T-helper 2 cell treated with Interferon-gamma antibody and Interleukin-4, amounts not matched to agents 5 μg/mL and 100 μg/mL, for 36 hours (primary cell): ENCODE measurements at regions not wholly inside any gene's neighbourhood (a gene's known extent, or its start where the extent isn't known, plus 50 kb on each side); places are given as distances from the start of the nearest gene placed in this dataset.

Experiments used
- DNase-seq: peaks from one replicate; pipeline ENCODE4 v3.0.0; 2021; ENCODE audit warnings: low spot score
- H3K27ac Mint-ChIP-seq: one replicate; pipeline ENCODE4 v1.8.0; 2021; ENCODE audit warnings: mild to moderate bottlenecking, mixed read lengths
- H3K27me3 Mint-ChIP-seq: one replicate; pipeline ENCODE4 v1.8.0; 2021; ENCODE audit warnings: low read depth, mixed read lengths
- H3K36me3 Mint-ChIP-seq: one replicate; pipeline ENCODE4 v1.8.0; 2021; ENCODE audit warnings: low read depth, mixed read lengths
- H3K4me1 Mint-ChIP-seq: one replicate; pipeline ENCODE4 v1.8.0; 2021; ENCODE audit warnings: low read depth, mixed read lengths
- H3K4me3 Mint-ChIP-seq: one replicate; pipeline ENCODE4 v1.8.0; 2022; ENCODE audit warnings: mild to moderate bottlenecking, moderate library complexity, mixed read lengths
- H3K9me3 Mint-ChIP-seq: one replicate; pipeline ENCODE4 v1.8.0; 2021; ENCODE audit warnings: mixed read lengths

DNA sequence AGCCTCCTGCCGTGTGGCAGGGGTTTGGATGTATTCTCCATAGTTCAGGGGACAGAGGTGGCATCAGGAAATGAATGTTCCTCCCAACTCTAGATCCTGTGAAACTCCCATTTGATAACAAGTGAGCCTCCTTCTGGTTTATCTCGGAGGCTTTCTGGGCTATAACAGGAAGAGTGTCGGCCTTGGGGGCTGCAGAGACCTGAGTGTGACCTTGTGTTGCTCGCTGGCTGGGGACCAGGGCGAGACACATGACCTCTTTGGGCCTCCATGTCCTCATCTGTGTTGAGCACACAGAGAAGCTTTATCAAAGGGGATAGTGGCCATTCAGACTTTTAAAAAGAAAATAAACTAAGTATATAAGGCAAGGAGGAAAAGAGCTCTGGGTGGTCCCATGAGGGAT is 78.0 kb upstream of the SMNDC1 start:
- no peak overlapping the region for H3K27ac Mint-ChIP-seq
- no peak for DNase-seq
- peaks cover 7% of the 10 kb centered on the region for H3K4me1 Mint-ChIP-seq
- no peaks in the 10 kb centered on the region for H3K27me3 Mint-ChIP-seq
- no peaks in the 10 kb centered on the region for H3K36me3 Mint-ChIP-seq
- H3K4me3 Mint-ChIP-seq: no peak overlapping the region
- H3K9me3 Mint-ChIP-seq: no peaks in the 10 kb centered on the region

DNA sequence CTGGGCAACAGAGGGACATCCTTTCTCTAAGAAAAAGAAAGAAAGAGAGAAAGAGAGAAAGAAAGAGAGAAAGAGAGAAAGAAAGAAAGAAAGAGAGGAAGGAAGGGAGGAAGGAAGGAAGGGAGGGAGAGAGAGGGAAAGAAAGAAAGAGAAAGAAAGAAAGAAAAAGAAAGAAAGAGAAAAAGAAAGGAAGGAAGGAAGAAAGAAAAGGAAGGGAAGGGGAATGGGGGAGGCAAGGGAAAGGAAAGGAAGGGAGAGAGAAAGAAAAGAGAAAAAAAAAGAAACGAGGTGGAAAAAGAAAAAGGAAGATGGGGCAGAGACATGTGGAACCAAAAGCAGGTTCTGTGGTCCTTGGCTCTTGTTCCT is 82.9 kb upstream of the SMNDC1 start:
- Mint-ChIP-seq H3K4me1 (peaks cover 14% of the 10 kb centered on the region), H3K9me3 (no peaks in the 10 kb centered on the region), H3K27me3 (no peaks in the 10 kb centered on the region), H3K27ac (peak overlapping the region; percentile 7), H3K4me3 (peak overlapping the region; percentile 31), H3K36me3 (no peaks in the 10 kb centered on the region)
- no peak for DNase-seq

DNA sequence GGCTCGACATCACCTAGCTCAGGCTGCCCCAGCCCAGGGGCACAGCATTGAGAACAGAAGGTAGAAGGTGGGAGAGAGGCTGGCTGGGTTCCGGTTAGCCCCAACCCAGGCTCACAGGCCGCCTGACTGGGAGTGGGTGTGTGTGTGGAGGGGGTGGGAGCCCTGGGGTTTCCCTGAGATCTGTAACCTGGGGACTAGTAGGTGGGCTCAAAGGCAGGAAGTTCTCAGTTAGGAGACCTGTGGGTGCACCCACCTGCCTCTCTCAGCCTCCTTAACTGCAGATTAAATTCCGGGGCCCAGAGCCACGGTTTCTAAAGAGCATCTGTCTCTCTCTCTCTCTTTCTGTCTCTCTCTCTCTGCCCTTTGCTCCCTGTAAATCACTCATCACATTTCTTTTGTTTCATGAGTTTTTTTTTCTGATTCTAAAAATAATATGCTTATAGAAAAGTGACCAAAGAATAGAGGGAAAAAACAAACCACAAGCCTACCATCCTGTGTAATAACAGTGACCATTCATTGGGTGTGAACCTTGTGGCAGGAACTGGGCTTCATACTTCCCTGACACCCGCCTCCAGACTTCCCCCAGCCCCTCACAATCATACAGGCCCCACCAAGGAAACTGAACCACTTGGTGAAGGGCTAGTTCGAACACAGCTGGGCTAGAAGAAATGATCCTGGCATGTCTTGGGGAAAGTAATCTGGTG is 83.4 kb upstream of the SMNDC1 start:
- Mint-ChIP-seq H3K36me3 (no peaks in the 10 kb centered on the region), H3K27ac (peak overlapping the region; percentile 52), H3K27me3 (no peaks in the 10 kb centered on the region), H3K4me1 (peaks cover 14% of the 10 kb centered on the region), H3K4me3 (peak overlapping the region; percentile 31), H3K9me3 (no peaks in the 10 kb centered on the region)
- DNase-seq: peak; percentile 56

DNA sequence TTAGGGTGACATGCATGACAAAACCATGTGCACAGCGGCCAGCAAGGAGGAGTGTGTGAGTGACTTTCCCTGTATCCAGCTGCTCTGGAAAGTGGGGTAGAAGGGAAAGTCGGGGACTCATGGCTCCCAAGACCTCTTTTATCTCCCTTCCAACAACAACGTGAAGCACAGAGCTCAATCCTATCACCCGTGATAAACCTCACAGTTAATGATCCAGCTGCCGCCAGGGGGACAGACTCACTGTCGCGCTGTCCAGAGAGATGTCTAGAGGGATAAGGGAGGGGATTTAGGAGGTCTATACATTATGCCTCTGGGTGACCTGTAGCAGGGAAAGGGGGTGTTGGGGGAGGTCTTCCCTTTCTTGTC is 84.0 kb upstream of the SMNDC1 start:
- DNase-seq: no peak
- Mint-ChIP-seq H3K4me3 (no peak overlapping the region), H3K27me3 (no peaks in the 10 kb centered on the region)

DNA sequence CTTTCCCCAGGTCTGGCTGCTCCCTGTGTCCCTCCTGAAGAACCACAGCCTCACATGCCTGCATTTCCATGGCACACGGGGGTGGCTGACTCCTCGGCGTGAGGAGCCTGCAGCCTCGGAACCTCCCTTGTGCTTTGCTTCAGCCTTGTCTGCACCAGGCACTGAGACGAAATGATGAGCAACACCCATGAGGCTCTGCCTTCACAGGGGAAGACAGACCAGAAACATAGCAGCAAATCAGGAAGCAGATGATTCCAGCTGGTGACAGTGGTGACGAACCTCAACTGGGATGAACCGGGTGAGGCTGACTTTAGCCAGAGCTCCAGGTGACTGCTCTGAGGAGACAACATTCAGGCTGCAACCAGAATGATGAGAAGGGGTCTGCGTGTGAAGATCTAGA is 84.5 kb upstream of the SMNDC1 start:
- H3K4me1 Mint-ChIP-seq: peaks cover 17% of the 10 kb centered on the region
- no peak for DNase-seq
- H3K9me3 Mint-ChIP-seq: no peaks in the 10 kb centered on the region
- H3K4me3 Mint-ChIP-seq: no peak overlapping the region
- H3K36me3 Mint-ChIP-seq: no peaks in the 10 kb centered on the region
- no peaks in the 10 kb centered on the region for H3K27me3 Mint-ChIP-seq
- no peak overlapping the region for H3K27ac Mint-ChIP-seq

More for the DNA sequence above, 84.0 kb upstream of the SMNDC1 start:
- H3K9me3 Mint-ChIP-seq: no peaks in the 10 kb centered on the region
- peaks cover 16% of the 10 kb centered on the region for H3K4me1 Mint-ChIP-seq
- no peak overlapping the region for H3K27ac Mint-ChIP-seq
- no peaks in the 10 kb centered on the region for H3K36me3 Mint-ChIP-seq

DNA sequence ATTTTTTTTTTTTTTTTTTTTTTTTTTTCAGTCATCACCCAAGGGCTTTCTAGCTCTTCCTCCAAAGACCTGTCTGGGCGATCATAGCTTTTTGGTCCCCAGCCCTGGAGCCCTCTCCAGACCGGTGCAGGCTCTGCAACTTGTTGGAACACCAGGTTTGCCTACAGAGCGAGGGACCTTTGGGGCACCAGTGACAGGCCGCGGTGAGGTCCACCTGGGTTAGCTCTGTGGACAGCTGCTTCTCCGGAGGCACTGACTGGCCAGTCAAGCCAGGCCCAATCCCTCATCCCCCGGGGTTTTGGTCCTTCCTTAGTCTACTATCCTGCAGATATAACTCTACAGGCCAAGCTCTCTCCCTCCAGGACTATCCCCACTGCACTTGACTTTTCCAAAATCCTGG is 86.8 kb upstream of the SMNDC1 start:
- Mint-ChIP-seq H3K9me3 (no peaks in the 10 kb centered on the region), H3K4me1 (peaks cover 28% of the 10 kb centered on the region), H3K27ac (no peak overlapping the region), H3K4me3 (no peak overlapping the region), H3K36me3 (peaks cover 2% of the 10 kb centered on the region), H3K27me3 (no peaks in the 10 kb centered on the region)
- no peak for DNase-seq

DNA sequence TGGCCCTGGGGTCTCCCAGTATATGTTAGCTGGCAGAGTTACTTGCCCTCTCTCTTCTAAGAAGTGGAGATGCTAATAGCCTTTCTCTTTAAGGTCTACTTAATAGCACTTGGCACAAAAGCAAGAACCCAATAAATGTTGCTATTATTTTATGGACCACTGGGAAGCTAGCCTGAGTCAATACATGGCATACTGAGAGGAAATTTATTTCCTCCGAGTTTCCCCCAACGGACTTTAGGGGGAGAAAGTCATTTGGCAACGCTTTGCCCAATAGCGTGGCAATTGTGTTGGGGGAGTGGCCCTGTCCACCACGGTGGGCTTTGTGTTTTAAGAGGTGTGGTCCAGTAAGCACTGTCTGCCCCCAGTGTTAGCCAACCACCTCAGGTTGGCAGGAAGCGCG is 87.4 kb upstream of the SMNDC1 start:
- H3K4me1 Mint-ChIP-seq: peaks cover 28% of the 10 kb centered on the region
- H3K4me3 Mint-ChIP-seq: no peak overlapping the region
- no peak overlapping the region for H3K27ac Mint-ChIP-seq
- H3K9me3 Mint-ChIP-seq: no peaks in the 10 kb centered on the region
- no peak for DNase-seq
- H3K27me3 Mint-ChIP-seq: no peaks in the 10 kb centered on the region
- H3K36me3 Mint-ChIP-seq: peaks cover 2% of the 10 kb centered on the region

DNA sequence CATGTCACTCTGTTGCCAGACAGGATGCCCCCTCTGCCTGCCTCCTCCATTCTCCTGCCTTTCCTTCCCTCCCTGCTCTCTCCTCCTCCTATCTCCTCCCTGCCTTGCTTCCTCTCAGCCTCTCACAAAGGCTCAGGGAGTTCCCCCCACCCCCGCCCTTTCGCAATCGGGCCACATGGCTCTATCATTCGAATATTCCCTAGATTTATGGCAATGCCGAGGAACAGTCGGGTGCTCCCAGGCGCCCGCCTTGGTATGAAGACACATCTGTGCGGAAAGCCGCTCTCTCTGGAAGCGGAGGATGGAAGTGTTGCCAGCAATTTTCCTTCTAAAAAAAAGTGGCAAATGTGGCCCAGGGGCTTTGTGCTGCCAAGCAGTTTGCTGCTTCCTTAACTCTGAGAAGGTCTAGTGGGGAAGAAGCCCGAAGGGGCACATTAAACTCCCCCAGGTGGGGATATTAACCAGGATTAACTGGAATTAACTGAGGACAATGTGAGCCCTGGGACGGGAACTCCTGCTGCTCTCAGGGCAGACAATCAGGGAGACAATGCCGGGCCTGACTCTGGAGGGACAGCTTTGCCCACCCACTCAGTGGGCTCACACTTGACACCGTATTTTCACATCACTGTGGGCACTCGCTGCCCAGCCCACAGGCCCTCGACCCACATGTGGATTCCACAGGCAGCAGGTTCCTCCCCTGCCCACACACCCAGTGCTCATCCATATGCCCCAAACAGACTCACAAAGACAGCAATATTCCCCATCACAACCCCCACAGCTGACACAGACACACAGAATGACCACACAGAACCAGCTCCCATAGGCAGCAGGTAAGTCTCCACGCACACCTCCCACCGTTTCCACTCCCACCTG is 88.4 kb upstream of the SMNDC1 start:
- Mint-ChIP-seq H3K36me3 (peaks cover 2% of the 10 kb centered on the region), H3K4me3 (no peak overlapping the region), H3K9me3 (no peaks in the 10 kb centered on the region), H3K4me1 (peaks cover 20% of the 10 kb centered on the region), H3K27ac (no peak overlapping the region), H3K27me3 (no peaks in the 10 kb centered on the region)
- no peak for DNase-seq

DNA sequence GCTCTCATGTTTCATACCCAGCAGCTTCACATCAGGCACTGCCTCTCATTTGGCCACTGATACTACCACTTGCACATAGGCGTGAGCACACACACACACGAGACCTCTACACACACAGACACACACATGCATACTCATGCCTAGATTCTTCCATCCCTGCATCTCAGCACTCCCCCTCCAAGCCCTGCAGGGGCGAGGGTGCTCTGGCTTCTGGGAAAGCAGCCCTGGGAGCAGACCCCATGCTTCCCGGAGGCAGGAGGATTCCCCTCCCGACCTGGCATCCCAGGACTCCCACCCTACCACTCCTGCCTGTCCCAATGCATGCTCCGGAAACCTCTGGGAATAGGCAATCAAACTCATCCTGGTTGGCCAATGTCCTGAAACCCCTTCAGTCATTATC is 89.1 kb upstream of the SMNDC1 start:
- Mint-ChIP-seq H3K4me1 (peaks cover 16% of the 10 kb centered on the region), H3K36me3 (peaks cover 2% of the 10 kb centered on the region)

DNA sequence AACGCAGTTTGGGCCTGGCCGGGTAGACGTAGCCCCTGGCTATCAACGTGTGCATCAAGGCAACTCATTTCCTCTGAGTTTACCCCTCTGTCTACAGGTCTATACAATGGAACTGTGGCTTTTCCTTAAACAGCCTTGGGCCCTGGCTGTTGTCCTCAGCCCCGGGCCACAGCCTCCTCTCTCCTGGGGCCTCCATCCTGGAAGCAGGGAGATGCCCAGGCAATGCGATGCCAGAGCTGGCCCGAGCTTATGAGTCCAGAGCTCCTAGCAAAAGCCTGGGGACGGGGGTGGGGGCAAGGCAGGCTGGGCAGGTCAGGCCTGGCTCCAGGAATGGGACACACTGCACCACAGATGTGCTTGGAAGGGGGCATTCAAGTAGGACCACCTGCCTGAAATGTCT is 89.6 kb upstream of the SMNDC1 start:
- Mint-ChIP-seq H3K4me3 (no peak overlapping the region), H3K36me3 (peaks cover 2% of the 10 kb centered on the region), H3K4me1 (peaks cover 19% of the 10 kb centered on the region), H3K27ac (no peak overlapping the region), H3K9me3 (no peaks in the 10 kb centered on the region), H3K27me3 (no peaks in the 10 kb centered on the region)
- no peak for DNase-seq

More for the DNA sequence above, 89.1 kb upstream of the SMNDC1 start:
- DNase-seq: no peak
- no peak overlapping the region for H3K4me3 Mint-ChIP-seq
- H3K27ac Mint-ChIP-seq: no peak overlapping the region
- no peaks in the 10 kb centered on the region for H3K27me3 Mint-ChIP-seq
- H3K9me3 Mint-ChIP-seq: no peaks in the 10 kb centered on the region

DNA sequence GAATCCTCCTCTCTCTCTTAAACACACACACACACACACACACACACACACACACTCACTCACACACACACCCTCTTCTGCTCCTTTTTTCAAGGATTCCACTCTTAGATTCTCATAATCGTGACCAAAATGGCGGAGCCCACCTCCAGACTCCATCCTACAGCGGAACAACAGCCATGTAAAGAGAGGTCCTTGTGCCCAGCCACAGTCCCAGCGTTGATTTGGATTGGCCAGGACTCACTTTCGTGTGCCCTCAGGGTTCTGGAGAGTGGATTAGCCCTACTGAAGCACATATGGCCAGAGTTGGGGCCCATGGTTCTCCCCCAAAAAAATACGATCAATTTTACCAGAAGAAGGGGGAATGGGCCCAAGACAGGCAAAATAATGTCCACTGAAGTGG is 90.2 kb upstream of the SMNDC1 start:
- Mint-ChIP-seq H3K27me3 (no peaks in the 10 kb centered on the region), H3K27ac (no peak overlapping the region), H3K36me3 (peaks cover 2% of the 10 kb centered on the region), H3K4me3 (no peak overlapping the region), H3K4me1 (peaks cover 19% of the 10 kb centered on the region), H3K9me3 (no peaks in the 10 kb centered on the region)
- no peak for DNase-seq

DNA sequence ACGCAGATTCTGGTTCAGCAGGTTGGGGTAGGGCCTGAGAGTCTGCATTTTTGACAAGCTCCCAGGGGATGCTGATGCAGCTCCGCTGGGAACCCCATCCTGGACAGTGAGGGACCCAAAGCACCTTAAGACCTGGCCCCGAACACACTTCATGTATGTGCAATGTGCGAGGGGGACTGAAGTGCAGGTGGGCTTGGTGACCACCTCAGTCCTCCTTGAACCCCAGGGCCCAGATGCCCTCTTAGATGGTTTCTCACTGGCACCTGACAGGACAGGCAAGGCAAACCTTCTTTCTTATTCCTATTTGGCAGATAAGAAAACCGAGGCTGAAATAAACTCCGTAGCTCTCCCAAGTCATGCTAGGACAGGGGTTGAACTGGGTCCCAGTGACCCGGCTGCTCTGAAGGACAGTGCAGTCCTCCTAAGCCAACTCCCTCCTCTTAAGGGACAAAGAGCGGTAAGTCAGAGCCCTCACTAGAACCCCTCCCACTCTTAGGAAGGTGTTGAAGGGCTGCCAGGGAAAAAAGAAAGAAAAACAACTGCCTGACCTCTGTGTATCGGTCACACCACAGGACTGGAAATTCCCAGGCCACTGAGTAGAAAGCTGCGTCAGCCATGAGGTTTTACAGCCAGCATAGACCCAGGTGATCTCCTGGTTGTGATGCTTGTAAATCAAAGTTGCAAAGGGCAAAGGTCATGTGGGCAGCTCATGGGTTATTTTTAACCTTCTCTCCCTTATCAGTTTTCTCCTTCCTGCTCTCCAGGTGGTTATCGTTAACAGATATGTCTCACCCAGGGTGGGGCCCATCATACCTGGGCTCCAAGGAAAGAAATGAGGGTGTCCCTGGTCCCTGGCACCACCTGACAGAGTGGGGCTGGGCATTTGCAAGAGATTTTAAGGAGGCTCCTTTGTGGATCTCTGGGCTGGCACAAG is 90.9 kb upstream of the SMNDC1 start:
- H3K27ac Mint-ChIP-seq: no peak overlapping the region
- peaks cover 2% of the 10 kb centered on the region for H3K36me3 Mint-ChIP-seq
- no peak overlapping the region for H3K4me3 Mint-ChIP-seq
- DNase-seq: peak; percentile 74
- peaks cover 19% of the 10 kb centered on the region for H3K4me1 Mint-ChIP-seq
- H3K9me3 Mint-ChIP-seq: no peaks in the 10 kb centered on the region
- no peaks in the 10 kb centered on the region for H3K27me3 Mint-ChIP-seq

DNA sequence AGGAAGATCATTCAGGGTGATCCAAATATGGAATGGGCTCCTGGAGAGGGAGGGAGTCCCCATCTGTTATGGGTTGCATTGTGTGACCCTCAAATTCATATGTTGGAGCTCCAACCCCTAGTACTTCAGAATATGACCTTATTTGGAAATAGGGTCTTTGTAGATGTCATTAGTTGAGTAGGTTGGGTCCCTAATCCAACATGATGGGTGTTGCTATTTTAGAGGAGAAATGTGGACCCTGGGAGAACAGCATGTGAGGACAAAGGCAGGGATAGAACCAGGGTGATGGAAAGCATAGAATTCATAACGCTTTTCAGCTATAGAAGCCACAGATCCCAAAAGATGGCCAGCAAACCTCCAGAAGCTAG is 91.5 kb upstream of the SMNDC1 start:
- no peak for DNase-seq
- Mint-ChIP-seq H3K36me3 (peaks cover 2% of the 10 kb centered on the region), H3K27ac (no peak overlapping the region), H3K4me3 (no peak overlapping the region), H3K9me3 (no peaks in the 10 kb centered on the region), H3K27me3 (no peaks in the 10 kb centered on the region), H3K4me1 (peaks cover 19% of the 10 kb centered on the region)

DNA sequence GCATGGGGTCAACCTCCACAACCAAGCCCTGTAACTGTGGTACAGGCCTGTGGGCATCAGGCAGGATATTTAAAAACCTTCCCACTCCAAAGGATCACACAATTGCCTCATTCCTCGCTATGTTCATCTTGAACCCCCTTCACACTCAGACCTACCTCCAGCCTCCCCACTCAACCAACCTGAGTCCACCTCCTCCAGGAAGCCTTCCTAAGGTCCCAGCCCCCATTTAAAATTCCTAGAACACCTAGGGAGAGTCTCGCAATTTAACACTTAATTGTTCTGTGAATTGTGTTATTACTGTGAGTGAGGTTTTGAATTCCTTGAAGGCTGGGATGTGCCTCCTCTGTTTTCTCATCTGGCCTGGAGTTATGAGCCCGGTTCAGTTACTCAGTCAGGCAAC is 93.1 kb upstream of the SMNDC1 start:
- Mint-ChIP-seq H3K9me3 (no peaks in the 10 kb centered on the region), H3K4me1 (peaks cover 21% of the 10 kb centered on the region), H3K4me3 (no peak overlapping the region), H3K36me3 (peaks cover 2% of the 10 kb centered on the region), H3K27me3 (no peaks in the 10 kb centered on the region), H3K27ac (no peak overlapping the region)
- DNase-seq: no peak
